Natural killer cell (primary cell): ENCODE measurements at regions not wholly inside any gene's neighbourhood (a gene's known extent, or its start where the extent isn't known, plus 50 kb on each side); places are given as distances from the start of the nearest gene placed in this dataset.

Experiments used
- ATAC-seq, 3 donors: fragments of 150-1000 bp in 2 of 3; fragments of 200-7000 bp in 1 of 3; cut with Tn5 transposase; 1 replicate in 1 of 3; 2 replicates in 2 of 3; pipeline ENCODE4 v1.10.0; 2021; ENCODE audit warnings: mild to moderate bottlenecking in 2 of 3, moderate library complexity in 2 of 3
- DNase-seq, 2 donors: peaks; one replicate each; pipeline versions ENCODE4 v3.0.0 to v3.0.0-alpha.2; 2013 to 2021; ENCODE audit warnings: mixed read lengths in 1 of 2
- H3K27ac ChIP-seq: one replicate; pipeline ENCODE4 v1.5.1; 2013; ENCODE audit warnings: mild to moderate bottlenecking, low read length
- H3K27me3 ChIP-seq: one replicate; pipeline ENCODE4 v1.6.1; 2013; ENCODE audit warnings: low read length; ENCODE audit not compliant: control insufficient read depth, insufficient read depth
- H3K36me3 ChIP-seq: one replicate; pipeline ENCODE4 v1.6.1; 2013; ENCODE audit warnings: low read length; ENCODE audit not compliant: control insufficient read depth, insufficient read depth
- H3K4me1 ChIP-seq: one replicate; pipeline ENCODE4 v1.6.1; 2013; ENCODE audit warnings: low read length; ENCODE audit not compliant: control insufficient read depth, insufficient read depth
- H3K4me3 ChIP-seq: one replicate; pipeline ENCODE4 v1.5.1; 2013; ENCODE audit warnings: low read length
- H3K9me3 ChIP-seq: one replicate; pipeline ENCODE4 v1.6.1; 2013; ENCODE audit warnings: low read length; ENCODE audit not compliant: control insufficient read depth, insufficient read depth
- H3K27ac Mint-ChIP-seq, 2 donors: one replicate each; pipeline ENCODE4 v1.8.0; 2022; ENCODE audit warnings: mild to moderate bottlenecking in 2 of 2, mixed read lengths in 2 of 2, moderate library complexity in 1 of 2
- H3K27me3 Mint-ChIP-seq, 2 donors: one replicate each; pipeline ENCODE4 v1.8.0; 2022; ENCODE audit warnings: low read depth in 2 of 2, mixed read lengths in 2 of 2
- H3K36me3 Mint-ChIP-seq: one replicate; pipeline ENCODE4 v1.8.0; 2022; ENCODE audit warnings: mixed read lengths
- H3K4me1 Mint-ChIP-seq, 2 donors: one replicate each; pipeline ENCODE4 v1.8.0; 2022; ENCODE audit warnings: mixed read lengths in 2 of 2
- H3K4me3 Mint-ChIP-seq: one replicate; pipeline ENCODE4 v1.8.0; 2022; ENCODE audit warnings: mild to moderate bottlenecking, moderate library complexity, mixed read lengths
- H3K9me3 Mint-ChIP-seq, 2 donors: one replicate each; pipeline ENCODE4 v1.8.0; 2022; ENCODE audit warnings: mixed read lengths in 2 of 2
- WGBS: methylation state at CpG from one replicate; pipeline ENCODE4 v1.1.7; 2013; ENCODE audit warnings: missing lambda C conversion rate; ENCODE audit not compliant: insufficient coverage; 5-methylcytosine and 5-hydroxymethylcytosine counted together
- intact Hi-C: fragments of 100-400 bp; cut with micrococcal nuclease; formaldehyde crosslinking; loops from one replicate; pipeline ENCODE4 v1.14.2; 2022
- TF ChIP-seq, protein P1 (sequence below): fragments of 200-600 bp; IDR thresholded peaks from one replicate; pipeline ENCODE4 v1.8.0; 2022; ENCODE audit warnings: antibody characterized with exemption

DNA sequence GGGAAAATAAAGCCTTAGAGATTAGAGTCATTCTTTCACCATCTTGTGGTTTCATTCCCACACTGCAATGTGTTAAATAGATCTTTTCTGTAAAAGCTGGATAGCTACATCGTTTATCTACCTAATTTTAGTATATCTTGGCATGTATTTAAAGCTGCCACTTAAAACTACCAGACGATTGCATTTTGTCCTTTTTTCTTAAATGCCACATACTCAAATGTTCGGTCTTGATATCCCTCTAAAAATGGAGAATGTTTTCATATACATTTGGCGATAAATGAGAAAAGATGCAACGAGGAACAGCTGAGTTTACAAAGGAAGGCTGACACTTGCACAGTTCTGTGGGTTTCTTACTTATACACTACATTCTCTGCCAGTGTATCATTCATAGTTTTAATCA lies 148.3 kb downstream of the CENPC start:
- intact Hi-C loops = no loop called here
- Histone ChIP-seq H3K9me3 (no peaks in the 10 kb centered on the region), H3K27ac (no peak overlapping the region), H3K36me3 (no peaks in the 10 kb centered on the region), H3K4me3 (no peak overlapping the region), H3K27me3 (no peaks in the 10 kb centered on the region), H3K4me1 (no peaks in the 10 kb centered on the region)
- Mint-ChIP-seq H3K9me3 (no peaks in the 10 kb centered on the region), H3K4me1 (no peaks in the 10 kb centered on the region), H3K36me3 (no peaks in the 10 kb centered on the region), H3K4me3 (no peak overlapping the region), H3K27me3 (peaks cover 7% of the 10 kb centered on the region in 2 donors), H3K27ac (no peak overlapping the region)
- DNase-seq = no peak
- no peak for ATAC-seq
- TF ChIP-seq, protein P1, sequence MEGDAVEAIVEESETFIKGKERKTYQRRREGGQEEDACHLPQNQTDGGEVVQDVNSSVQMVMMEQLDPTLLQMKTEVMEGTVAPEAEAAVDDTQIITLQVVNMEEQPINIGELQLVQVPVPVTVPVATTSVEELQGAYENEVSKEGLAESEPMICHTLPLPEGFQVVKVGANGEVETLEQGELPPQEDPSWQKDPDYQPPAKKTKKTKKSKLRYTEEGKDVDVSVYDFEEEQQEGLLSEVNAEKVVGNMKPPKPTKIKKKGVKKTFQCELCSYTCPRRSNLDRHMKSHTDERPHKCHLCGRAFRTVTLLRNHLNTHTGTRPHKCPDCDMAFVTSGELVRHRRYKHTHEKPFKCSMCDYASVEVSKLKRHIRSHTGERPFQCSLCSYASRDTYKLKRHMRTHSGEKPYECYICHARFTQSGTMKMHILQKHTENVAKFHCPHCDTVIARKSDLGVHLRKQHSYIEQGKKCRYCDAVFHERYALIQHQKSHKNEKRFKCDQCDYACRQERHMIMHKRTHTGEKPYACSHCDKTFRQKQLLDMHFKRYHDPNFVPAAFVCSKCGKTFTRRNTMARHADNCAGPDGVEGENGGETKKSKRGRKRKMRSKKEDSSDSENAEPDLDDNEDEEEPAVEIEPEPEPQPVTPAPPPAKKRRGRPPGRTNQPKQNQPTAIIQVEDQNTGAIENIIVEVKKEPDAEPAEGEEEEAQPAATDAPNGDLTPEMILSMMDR = no peak
- WGBS = 88% methylated on average over 5 of the region's 5 CpGs

DNA sequence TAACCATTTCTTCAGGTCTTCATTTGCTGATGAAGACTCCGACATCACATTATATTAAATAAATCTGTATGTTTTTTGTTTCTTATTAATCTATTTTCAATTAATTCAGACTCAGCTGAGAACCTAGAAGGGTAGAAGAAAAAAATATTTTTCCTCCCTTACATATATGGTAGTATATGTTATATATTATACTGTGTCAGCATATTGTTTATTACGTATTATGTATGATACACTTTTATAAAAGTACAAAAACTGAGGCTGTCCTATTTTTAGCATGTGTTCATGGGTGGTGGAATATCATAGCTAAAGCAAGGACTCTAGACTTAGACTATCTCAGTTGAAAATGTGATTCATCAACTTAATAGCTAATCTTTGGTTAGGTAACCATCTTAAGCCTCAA lies 149.3 kb downstream of the CENPC start:
- Mint-ChIP-seq H3K4me3 (no peak overlapping the region), H3K27ac (no peak overlapping the region), H3K9me3 (no peaks in the 10 kb centered on the region), H3K36me3 (no peaks in the 10 kb centered on the region), H3K27me3 (peaks cover 4 to 7% of the 10 kb centered on the region in 2 donors), H3K4me1 (no peaks in the 10 kb centered on the region)
- Histone ChIP-seq H3K4me1 (no peaks in the 10 kb centered on the region), H3K36me3 (no peaks in the 10 kb centered on the region), H3K27me3 (no peaks in the 10 kb centered on the region), H3K4me3 (no peak overlapping the region), H3K27ac (no peak overlapping the region), H3K9me3 (no peaks in the 10 kb centered on the region)
- ATAC-seq = no peak
- no peak for DNase-seq
- intact Hi-C loops = no loop called here
- TF ChIP-seq, protein P1 = no peak
- WGBS = no CpG with 5 or more reads among the region's 2 CpGs

DNA sequence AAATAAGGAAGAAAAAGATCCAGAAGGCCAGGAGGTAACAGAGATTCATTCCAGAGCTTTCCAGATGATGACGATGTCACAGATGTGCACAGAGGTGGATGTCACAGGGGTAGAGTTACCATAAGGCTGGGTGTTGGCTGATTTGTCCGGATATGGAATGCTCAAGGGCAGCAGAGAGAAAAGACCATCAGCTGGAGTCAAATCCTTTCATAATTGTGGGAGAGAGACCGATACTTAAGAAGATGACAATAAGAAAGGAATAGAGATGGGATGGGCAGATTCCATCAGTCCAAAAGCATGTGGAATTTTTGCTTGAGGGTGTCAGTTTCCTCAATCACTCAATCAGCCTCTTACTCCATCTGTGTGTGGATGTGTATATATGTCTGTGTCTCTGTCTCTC lies 150.4 kb downstream of the CENPC start:
- WGBS = 89% methylated on average over 3 of the region's 3 CpGs
- Histone ChIP-seq H3K36me3 (no peaks in the 10 kb centered on the region), H3K9me3 (no peaks in the 10 kb centered on the region), H3K4me3 (no peak overlapping the region), H3K27ac (no peak overlapping the region), H3K27me3 (no peaks in the 10 kb centered on the region), H3K4me1 (no peaks in the 10 kb centered on the region)
- intact Hi-C loops = no loop called here
- no peak for ATAC-seq
- H3K36me3 Mint-ChIP-seq = no peaks in the 10 kb centered on the region
- no peak for DNase-seq
- TF ChIP-seq, protein P1 = no peak
- no peak overlapping the region for H3K27ac Mint-ChIP-seq
- no peak overlapping the region for H3K4me3 Mint-ChIP-seq
- no peaks in the 10 kb centered on the region for H3K4me1 Mint-ChIP-seq
- peaks cover 4 to 7% of the 10 kb centered on the region in 2 donors for H3K27me3 Mint-ChIP-seq
- H3K9me3 Mint-ChIP-seq = no peaks in the 10 kb centered on the region

DNA sequence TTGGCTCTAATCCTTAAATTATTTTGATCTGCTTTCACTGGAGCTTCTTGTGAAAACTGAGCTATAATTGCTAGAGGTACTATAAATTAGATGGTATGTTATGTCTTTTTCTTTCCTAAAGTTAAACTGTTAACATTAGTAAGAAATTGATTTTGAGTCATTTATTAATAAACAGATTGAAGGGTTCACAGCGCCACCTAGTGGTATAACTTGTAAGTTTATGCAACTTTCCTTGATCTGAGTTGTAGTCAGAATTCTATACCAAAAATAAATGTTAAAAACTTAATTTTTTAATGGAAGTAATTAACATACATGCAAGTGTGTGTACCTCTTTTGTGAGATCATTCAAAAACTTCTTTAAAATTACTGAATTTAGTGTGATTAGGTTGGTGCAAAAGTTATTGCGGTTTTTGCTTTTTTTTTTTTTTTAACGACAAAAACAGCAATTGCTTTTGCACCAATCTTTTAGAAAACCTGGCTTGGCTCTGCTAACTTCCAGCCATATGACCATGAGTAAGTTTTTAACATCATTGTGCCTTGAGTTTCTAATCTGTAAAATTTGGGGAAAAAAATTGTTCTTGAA lies 151.5 kb downstream of the CENPC start:
- TF ChIP-seq, protein P1 = peak; percentile 72
- ATAC-seq (no peak), DNase-seq (peak in 1 of 2 donors; percentile 66)
- H3K27me3 Mint-ChIP-seq = peaks cover 4 to 7% of the 10 kb centered on the region in 2 donors
- WGBS = 85% methylated on average over 2 of the region's 3 CpGs
- H3K4me3 Mint-ChIP-seq = no peak overlapping the region
- intact Hi-C loops = no loop called here
- no peaks in the 10 kb centered on the region for H3K27me3 ChIP-seq
- H3K27ac Mint-ChIP-seq = no peak overlapping the region
- no peaks in the 10 kb centered on the region for H3K9me3 Mint-ChIP-seq
- H3K9me3 ChIP-seq = no peaks in the 10 kb centered on the region
- H3K4me1 Mint-ChIP-seq = no peaks in the 10 kb centered on the region
- no peak overlapping the region for H3K4me3 ChIP-seq
- H3K36me3 ChIP-seq = no peaks in the 10 kb centered on the region
- no peaks in the 10 kb centered on the region for H3K4me1 ChIP-seq
- no peak overlapping the region for H3K27ac ChIP-seq
- H3K36me3 Mint-ChIP-seq = no peaks in the 10 kb centered on the region
